ENCODE measurements at regions not wholly inside any gene's neighbourhood (a gene's known extent, or its start where the extent isn't known, plus 50 kb on each side); places are given as distances from the start of the nearest gene placed in this dataset.

DNA sequence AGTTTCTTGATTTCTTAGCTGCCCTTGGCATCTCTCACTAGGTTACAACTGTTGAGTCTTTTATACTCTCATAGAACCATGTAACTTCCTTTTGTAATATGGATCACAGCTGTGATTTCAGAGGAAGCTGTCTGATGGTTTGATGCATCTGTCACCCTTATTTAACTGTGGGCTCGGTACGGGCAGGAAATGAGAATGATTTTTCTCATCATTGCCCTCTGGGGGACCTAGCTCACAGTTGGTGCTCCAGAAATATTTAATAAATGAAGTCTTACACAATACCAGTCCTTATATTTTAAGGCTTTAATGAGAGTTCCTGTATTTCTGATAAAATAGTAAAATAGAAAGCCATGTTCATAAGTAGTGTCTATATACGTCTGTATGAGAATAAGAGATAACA, 151.2 kb downstream of the EBLN2 start:
- TF ChIP-seq, protein P1, sequence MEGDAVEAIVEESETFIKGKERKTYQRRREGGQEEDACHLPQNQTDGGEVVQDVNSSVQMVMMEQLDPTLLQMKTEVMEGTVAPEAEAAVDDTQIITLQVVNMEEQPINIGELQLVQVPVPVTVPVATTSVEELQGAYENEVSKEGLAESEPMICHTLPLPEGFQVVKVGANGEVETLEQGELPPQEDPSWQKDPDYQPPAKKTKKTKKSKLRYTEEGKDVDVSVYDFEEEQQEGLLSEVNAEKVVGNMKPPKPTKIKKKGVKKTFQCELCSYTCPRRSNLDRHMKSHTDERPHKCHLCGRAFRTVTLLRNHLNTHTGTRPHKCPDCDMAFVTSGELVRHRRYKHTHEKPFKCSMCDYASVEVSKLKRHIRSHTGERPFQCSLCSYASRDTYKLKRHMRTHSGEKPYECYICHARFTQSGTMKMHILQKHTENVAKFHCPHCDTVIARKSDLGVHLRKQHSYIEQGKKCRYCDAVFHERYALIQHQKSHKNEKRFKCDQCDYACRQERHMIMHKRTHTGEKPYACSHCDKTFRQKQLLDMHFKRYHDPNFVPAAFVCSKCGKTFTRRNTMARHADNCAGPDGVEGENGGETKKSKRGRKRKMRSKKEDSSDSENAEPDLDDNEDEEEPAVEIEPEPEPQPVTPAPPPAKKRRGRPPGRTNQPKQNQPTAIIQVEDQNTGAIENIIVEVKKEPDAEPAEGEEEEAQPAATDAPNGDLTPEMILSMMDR (IDR thresholded peaks at IDR 0.05), result no peak
- no peak for TF ChIP-seq POLR2A (IDR thresholded peaks at IDR 0.05)

Data from heart left ventricle (tissue), 13 donors.